HG02870 (cell line): ENCODE measurements at regions not wholly inside any gene's neighbourhood (a gene's known extent, or its start where the extent isn't known, plus 50 kb on each side); places are given as distances from the start of the nearest gene placed in this dataset.

Experiments used
- ATAC-seq: cut with Tn5 transposase; IDR thresholded peaks from one replicate; pipeline ENCODE4 v1.9.1; 2021; ENCODE audit warnings: mild to moderate bottlenecking, moderate library complexity; ENCODE audit not compliant: unreplicated experiment

- ATAC-seq: no peak
Observed at GRCh38 chr2:49207204-49207603, 52.9 kb upstream of the FSHR start.
